G401 (cell line): ENCODE measurements at regions not wholly inside any gene's neighbourhood (a gene's known extent, or its start where the extent isn't known, plus 50 kb on each side); places are given as distances from the start of the nearest gene placed in this dataset.

Experiments used
- DNase-seq: peaks from one replicate; pipeline ENCODE4 v3.0.0-alpha.2; 2015; ENCODE audit warnings: low spot score
- in situ Hi-C: cut with HindIII; loops from 2 replicates; pipeline ENCODE4 v1.10.0; 2016; ENCODE audit warnings: low sequenced_read_pairs, mixed read lengths

GRCh38 chr7:35366167-35367155 is 112.6 kb upstream of the TBX20 start:
- DNase-seq: no peak
- in situ Hi-C loops: no loop called here

DNA sequence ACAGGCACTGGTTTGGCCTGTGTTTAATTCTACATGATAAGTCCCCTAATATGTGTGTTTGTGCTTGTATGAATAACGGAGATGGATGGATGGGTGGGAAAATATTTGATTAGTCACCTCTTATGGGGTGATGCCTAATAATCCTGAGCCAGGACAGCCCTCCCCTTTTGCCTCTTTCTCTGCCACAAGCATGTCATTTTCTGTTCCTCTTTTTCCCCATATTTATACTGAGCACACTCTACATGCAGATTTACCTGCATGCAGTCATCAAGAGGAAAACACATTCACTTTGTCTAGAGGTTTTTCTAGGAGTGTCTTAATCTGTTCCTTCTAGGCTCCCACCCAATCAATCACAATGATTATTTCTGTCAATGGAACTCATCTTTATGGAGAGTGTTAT is 111.6 kb upstream of the TBX20 start:
- DNase-seq: no peak
- in situ Hi-C loops: no loop called here

DNA sequence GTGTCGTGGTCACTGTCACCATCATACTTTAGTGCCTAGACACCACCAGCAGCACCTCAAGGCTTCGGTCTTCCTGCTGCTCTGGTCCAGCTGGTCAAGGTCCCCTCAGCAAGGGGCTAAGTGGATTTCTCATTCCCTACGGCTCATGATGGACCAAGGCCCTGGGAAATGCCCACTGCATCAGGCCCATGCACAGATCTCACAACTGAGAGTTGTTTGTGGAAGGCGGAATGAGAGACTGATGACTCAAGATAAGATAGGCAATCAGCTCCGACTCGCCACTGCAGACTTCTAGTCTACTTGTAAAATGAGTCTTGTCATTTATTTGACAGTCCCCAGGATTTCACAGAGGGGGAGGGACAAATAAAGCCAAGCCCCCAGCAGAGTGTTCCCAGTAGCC is 108.4 kb upstream of the TBX20 start:
- in situ Hi-C loops: no loop called here
- no peak for DNase-seq

DNA sequence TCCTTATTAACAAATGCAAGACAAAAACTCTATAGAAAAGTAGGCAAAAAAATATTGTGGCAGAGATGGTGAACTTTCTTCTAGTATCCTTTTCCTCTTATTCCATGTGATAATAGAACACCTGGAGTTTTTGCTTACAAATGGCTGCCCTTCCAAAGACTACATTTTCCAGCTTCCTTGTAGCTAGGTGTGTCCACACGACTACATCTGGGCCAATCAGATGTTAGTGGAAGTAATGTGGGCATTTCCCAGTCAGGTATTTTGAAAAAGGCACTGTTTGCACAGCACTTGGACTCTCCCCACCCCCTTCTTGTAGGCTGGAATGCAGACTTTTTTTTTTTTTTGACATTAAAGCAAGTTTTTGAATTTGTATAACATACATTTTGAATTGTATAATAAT is 105.5 kb upstream of the TBX20 start:
- DNase-seq: no peak
- in situ Hi-C loops: no loop called here

GRCh38 chr7:35356495-35356894 is 102.6 kb upstream of the TBX20 start:
- in situ Hi-C loops: no loop called here
- no peak for DNase-seq

DNA sequence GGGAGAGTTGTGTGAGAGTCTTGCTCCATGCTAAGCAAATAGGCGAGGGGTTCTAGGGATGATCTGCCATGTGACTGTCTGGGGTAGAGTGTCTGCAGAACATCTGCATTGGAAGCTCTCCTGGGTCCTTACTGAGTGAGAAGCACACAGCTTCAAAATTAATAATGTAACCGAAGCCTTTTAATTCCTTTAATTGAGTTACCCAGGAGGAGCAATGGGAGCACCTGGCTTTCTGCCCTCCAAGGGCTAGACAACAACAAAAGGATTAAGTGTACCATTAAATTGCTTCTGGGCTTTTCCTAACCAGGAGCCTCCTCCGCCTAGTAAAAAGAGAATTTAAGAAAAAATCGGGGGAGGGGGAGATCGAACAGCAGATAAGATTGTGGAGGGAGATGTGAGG is 102.0 kb upstream of the TBX20 start:
- DNase-seq: no peak
- in situ Hi-C loops: no loop called here

DNA sequence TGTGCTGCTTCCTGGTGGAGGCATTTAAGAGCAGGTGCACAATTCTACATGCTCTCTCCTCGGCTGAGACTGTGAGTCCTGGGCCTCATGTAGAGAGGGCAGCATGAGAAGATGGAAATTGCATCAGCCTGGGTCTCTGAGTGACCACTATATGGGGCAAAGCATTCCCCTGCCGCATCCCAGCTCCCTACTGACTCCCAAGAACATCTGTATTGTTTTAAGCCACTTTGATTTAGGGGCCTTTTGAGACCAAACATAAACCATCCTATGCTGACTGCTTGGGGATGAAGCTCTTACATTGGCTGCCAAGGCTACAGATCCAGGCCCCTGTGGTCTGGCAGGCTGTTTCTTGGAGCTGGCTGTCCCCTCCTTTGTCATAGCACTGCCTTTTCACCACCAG is 101.3 kb upstream of the TBX20 start:
- DNase-seq: no peak
- in situ Hi-C loops: no loop called here

DNA sequence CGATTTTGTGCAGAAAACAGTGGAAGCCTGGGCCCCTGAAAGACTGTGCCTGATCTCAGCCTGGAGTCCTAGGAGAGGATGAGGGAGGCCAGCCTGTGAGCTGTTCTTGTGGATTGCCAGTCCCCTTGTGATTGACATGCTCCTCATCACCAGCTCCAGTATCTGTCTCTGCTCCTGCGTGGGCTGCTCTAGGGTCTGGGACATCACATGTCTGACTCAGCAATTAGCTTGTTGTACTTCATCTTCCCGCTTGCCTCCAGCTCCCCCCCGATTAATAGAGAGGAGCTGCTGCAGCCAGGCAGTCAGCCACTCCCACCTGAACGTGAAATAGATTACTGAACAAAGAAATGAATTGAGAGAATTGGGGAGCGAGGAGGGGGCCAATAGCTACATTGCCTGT is 99.6 kb upstream of the TBX20 start:
- no peak for DNase-seq
- in situ Hi-C loops: no loop called here

DNA sequence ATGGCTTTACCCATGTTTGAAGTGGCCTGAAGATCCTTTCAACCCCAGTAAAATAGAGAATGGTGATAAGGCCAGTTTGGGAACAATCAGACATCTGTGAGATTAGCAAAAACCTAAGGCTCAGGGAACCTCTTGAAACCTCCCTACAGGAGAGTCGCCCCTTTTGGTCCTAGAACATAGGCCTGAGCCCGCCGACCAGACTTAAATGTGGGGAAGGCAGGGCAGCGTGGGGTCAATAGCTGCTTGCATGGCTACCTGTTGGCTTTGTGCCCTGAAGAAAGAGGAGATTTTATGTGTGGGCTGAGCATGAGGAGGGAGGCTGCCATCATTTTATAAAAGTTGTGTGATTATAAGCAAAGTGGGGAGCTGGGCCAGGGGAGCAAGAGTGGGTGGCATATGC is 97.6 kb upstream of the TBX20 start:
- in situ Hi-C loops: no loop called here
- DNase-seq: no peak

DNA sequence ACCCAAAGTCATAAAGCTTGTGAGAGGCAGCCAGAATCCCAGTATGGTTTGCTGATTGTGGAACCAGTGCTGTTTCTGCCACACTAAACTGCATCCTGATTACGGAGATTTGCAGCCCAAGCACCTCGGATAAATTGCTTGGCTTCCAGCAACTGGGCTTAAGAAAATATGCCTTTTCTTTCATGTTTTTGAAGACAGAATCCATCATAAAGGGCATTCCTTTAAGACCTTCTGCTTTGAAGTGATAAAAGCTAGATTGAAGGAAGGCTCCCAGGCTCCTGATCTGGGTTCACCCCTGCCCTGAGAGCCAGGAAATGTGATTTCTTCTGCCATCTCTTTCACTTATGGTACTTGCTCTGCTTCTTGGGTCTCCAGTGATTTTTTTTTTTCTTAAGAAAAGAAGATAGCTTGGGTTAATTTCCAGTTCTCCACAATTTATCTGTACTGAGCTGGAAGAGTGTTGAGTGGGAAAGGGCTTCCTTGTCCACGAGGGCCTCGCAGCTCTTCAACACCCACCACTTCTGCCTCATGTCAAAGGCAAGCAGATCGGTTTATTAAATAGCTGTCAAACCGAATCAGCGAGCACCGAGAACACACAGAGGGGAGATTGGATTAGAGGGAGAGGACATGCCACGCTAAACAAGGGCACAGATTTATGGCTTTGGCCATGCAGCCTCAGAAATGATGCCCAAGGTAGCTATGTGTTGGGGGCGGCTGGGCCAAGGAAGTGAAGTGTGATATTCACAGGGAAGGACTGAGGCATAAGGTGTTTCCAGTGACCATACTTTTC is 94.9 kb upstream of the TBX20 start:
- in situ Hi-C loops: no loop called here
- no peak for DNase-seq

DNA sequence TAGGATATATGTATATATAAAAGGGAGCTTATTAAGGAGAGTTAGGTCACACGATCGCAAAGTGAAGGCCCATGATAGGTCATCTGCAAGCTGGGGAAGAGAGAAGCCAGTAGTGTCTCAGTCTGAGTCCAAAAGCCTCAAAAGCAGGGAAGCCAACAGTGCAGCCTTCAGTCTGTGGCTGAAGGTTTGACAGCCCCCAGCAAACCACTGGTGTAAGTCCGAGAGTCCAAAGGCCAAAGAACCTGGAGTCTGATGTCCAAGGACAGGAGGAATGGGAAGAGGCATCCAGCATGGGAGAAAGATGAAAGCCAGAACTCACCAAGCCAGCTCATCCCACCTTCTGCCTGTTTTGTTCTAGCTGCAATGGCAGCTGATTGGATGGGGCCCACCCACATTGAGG is 88.9 kb upstream of the TBX20 start:
- no peak for DNase-seq
- in situ Hi-C loops: no loop called here

DNA sequence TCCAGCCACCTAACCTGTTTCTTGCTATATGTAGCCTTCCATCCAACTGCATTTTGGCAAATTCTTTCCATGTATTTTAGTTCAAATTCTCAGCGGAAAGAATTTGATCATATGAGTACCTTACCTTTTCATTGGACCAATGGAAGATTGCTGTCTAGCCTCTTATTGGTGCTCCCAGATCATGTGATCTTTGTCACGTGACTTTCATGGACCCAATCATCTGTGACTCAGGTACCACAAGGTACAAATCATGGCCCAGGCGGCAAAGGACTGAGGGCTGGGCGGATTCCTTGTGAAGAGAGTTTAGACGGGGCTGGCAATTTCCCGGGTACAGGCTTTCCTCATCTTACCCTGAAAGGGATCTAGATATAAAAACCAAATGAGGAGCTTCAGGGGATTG is 85.9 kb upstream of the TBX20 start:
- in situ Hi-C loops: no loop called here
- DNase-seq: no peak

GRCh38 chr7:35336444-35336843 is 82.5 kb upstream of the TBX20 start:
- DNase-seq: no peak
- in situ Hi-C loops: no loop called here

- DNase-seq: no peak
Measured at GRCh38 chr7:35334506-35334905, 80.6 kb upstream of the TBX20 start.

DNA sequence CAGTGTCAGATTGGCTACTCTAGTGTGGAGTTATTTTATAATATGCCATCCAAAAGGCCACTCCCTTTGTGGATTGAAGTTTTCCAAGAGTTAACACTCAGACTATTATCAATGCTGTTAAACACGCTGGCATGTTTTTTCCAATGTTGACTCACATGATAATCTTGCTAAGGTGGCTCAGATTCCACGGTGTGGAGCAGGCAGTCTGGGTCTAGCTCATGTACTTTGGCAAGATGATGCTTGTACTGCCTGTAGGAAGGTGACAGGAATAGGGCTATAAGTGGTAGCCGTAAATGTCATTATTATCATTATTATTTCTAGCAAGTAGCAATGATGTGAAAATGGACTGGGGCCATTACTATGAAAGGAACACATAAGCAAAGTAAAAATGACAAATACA is 79.4 kb upstream of the TBX20 start:
- in situ Hi-C loops: no loop called here
- no peak for DNase-seq

More at GRCh38 chr7:35334506-35334905, 80.6 kb upstream of the TBX20 start:
- in situ Hi-C loops: no loop called here

DNA sequence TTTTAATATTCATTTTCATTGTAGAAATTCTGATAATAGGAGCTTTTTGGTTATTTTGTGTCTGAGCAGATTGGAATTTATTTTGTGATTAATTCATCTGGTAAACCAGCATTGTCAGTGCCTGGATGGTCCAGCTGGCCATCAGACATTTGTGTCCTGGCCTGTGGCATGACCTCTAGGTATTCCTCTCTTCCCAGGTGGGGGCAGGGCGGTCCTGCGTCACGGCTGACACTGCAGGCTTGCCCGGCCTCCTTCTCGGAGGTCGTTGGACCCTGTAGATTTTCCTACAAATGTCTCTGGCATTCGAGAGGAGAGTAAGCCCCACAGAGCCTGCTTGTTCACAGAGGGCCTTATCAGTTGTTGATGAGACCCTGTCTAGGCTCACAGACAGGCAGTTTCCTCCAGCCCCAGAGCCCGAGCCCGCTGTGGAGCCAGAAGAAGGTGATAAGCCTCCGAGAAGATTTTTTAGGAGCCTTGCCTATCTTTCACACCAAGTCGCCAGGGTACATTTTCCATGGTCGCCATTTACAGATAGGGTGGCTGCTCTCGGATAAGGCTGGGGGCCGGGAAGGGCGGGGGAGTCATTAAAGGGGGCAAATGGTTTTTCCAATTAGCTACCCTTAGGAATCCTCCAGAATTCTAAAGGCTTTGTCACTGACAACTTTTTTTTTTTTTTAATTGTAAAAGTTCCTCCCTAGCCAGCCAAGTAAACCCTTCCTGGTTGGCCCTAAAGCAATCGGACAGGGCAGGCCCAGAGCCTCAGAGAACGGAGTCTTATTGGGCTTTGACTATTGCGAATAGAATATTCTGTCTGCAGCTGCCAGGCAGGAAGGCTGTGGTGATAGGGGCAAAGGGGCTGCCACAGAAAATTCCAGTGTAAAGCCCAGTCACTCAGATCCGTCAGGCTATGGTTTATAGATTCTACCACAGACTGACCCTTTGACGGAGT is 78.1 kb upstream of the TBX20 start:
- in situ Hi-C loops: no loop called here
- DNase-seq: no peak

DNA sequence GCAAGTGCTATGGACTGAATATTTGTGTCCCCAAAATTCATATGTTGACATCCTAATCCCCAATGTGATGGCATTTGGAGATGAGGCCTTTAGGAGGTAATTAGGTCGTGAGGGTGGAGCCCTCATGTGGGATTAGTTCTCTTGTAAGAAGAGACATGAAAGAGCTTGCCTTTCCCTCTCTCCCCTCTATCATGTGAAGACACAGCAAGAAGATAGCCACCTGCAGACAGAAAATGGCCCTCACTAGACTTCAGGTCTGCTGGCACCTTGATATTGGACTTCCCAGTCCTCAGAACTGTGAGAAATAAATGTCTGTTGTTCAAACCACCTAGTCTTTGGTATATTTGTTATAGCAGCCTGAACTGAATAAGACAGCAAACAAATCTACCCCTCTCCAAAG is 75.1 kb upstream of the TBX20 start:
- in situ Hi-C loops: no loop called here

GRCh38 chr7:35319606-35320005 is 65.7 kb upstream of the TBX20 start:
- DNase-seq: no peak
- in situ Hi-C loops: no loop called here

More for the DNA sequence above, 75.1 kb upstream of the TBX20 start:
- no peak for DNase-seq

- in situ Hi-C loops: no loop called here
- no peak for DNase-seq
Measured at GRCh38 chr7:35316549-35316948, 62.6 kb upstream of the TBX20 start.
